GM06990 (cell line): ENCODE measurements at regions not wholly inside any gene's neighbourhood (a gene's known extent, or its start where the extent isn't known, plus 50 kb on each side); places are given as distances from the start of the nearest gene placed in this dataset.
"Not testable (repeated sequence)": the region's sequence is repeated elsewhere in the genome, so short reads cannot be mapped to it uniquely, and the experiment has no call there.

Source experiments
- DNase-seq: peaks from one replicate; pipeline ENCODE4 v3.0.0-alpha.2; 2011; ENCODE audit not compliant: insufficient read length; ENCODE audit errors: extremely low read depth
- H3K27me3 ChIP-seq: replicated peaks from 2 replicates; pipeline ENCODE4 v1.6.0; 2011; ENCODE audit warnings: low read length; ENCODE audit not compliant: control insufficient read depth, insufficient read depth
- H3K36me3 ChIP-seq: 2 replicates; pipeline ENCODE4 v1.5.1; 2011; ENCODE audit warnings: low read length; ENCODE audit not compliant: control insufficient read depth, insufficient read depth
- H3K4me3 ChIP-seq: replicated peaks from 2 replicates; pipeline ENCODE4 v1.5.1; 2011; ENCODE audit warnings: low read depth, mild to moderate bottlenecking, control low read depth, low read length
- CTCF ChIP-seq: IDR thresholded peaks from 2 replicates; pipeline ENCODE4 v1.5.1; 2011; ENCODE audit warnings: low read length, control low read depth, mild to moderate bottlenecking, inconsistent platforms; ENCODE audit not compliant: insufficient read depth, poor library complexity, severe bottlenecking

GRCh38 chr14:104307627-104308401 is 169.4 kb downstream of the KIF26A start:
- no peaks in the 10 kb centered on the region; the same call in 1 of the 2 replicates for H3K27me3 ChIP-seq
- no peak for DNase-seq
- H3K4me3 ChIP-seq: no peak overlapping the region
- TF ChIP-seq CTCF: no peak
- no peaks in the 10 kb centered on the region for H3K36me3 ChIP-seq

DNA sequence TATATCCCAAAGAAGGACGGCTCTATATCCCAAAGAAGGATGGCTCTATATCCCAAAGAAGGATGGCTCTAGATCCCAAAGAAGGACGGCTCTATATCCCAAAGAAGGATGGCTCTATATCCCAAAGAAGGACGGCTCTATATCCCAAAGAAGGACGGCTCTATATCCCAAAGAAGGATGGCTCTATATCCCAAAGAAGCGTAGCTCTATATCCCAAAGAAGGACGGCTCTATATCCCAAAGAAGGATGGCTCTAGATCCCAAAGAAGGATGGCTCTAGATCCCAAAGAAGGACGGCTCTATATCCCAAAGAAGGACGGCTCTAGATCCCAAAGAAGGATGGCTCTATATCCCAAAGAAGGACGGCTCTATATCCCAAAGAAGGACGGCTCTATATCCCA is 170.1 kb downstream of the KIF26A start:
- H3K36me3 ChIP-seq, H3K27me3 ChIP-seq, H3K4me3 ChIP-seq, DNase-seq: not testable (repeated sequence)

- no peak overlapping the region for H3K4me3 ChIP-seq
- H3K36me3 ChIP-seq: no peaks in the 10 kb centered on the region
- TF ChIP-seq CTCF: no peak
- DNase-seq: no peak
- no peaks in the 10 kb centered on the region; the same call in none of the 2 replicates for H3K27me3 ChIP-seq
Measured at GRCh38 chr14:104309657-104310369, 171.4 kb downstream of the KIF26A start.

GRCh38 chr14:104311358-104311757 is 173.0 kb downstream of the KIF26A start:
- no peaks in the 10 kb centered on the region; the same call in none of the 2 replicates for H3K27me3 ChIP-seq
- no peak for TF ChIP-seq CTCF
- no peak overlapping the region for H3K4me3 ChIP-seq
- no peaks in the 10 kb centered on the region for H3K36me3 ChIP-seq
- DNase-seq: no peak

DNA sequence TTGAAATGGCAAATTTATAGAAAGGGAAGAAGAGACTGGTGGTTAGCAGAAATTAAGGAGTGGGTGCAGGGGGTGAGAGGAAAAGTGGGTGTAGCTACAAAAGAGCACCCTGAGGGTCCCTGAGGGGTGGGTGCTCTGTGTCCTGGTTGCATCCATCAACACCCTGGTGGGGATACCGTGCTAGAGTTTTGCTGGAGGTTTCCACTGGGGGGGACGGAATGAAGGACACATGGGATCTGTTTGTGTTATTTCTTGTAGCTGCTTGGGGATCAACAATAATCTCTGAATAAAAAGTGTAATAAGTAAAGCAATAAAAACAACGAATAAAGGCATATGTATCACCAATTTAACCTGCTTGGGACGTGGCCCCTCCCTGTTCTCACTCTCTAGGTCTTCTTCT is 175.3 kb downstream of the KIF26A start:
- Histone ChIP-seq H3K36me3 (no peaks in the 10 kb centered on the region), H3K4me3 (no peak overlapping the region), H3K27me3 (no peaks in the 10 kb centered on the region; the same call in none of the 2 replicates)
- no peak for TF ChIP-seq CTCF
- DNase-seq: no peak

DNA sequence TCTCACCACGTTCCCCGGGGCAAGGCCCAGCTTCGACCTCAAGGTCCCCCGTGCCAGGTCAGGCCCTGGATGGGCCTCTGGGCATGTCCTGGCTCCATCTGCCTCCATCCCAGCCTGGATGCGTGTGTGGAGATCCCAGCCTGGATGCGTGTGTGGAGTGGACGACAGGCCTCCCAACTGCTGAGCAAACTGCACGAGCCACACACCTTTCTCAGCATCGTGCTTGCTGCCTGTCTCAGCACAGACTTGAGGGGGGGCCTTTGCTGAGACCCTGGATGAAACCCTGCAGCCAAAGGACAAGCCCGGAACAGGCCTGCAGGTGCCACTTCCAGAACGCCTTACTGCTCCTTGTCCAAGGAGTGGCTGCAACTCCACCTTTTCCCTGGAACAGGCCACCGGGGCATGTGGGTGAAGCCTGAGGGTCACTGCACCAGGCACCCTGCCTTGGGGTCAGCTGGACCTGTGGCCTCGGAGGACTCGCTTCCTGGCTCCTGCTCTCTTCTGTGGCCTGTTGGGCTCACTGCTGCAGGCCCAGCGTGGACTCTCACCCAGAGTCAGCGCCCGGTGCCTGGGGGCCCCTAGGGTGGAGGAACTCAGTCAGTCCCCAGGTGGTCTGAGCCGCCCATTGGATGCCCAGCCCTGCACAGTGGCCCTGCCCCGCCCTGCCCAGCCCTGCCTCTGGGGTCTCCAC is 176.0 kb downstream of the KIF26A start:
- H3K4me3 ChIP-seq: no peak overlapping the region
- H3K36me3 ChIP-seq: no peaks in the 10 kb centered on the region
- H3K27me3 ChIP-seq: no peaks in the 10 kb centered on the region; the same call in none of the 2 replicates
- no peak for DNase-seq
- no peak for TF ChIP-seq CTCF
